HepG2 (cell line): ENCODE measurements at regions not wholly inside any gene's neighbourhood (a gene's known extent, or its start where the extent isn't known, plus 50 kb on each side); places are given as distances from the start of the nearest gene placed in this dataset.

Experiments
- ATAC-seq: fragments of 200-7000 bp; cut with Tn5 transposase; 3 replicates; pipeline ENCODE4 v1.9.1; 2020; ENCODE audit warnings: mild to moderate bottlenecking, moderate library complexity
- BruUV-seq: library from RNA; stranded (reverse); fragments of 400-500 nt; replicated peaks from 2 replicates; lab custom pipeline; 2021; lab: Mats Ljungman, UMichigan
- CTCF ChIA-PET: fragments of 300-600 bp; formaldehyde crosslinking; extraction: SDS; loops from one replicate; lab custom pipeline; 2021; ENCODE audit warnings: low total read pairs, inconsistent platforms, low intra/inter-chr PET ratio; lab: Yijun Ruan, JAX
- POLR2A ChIA-PET: fragments of 350-600 bp; sonication (Branson Sonifier 250); formaldehyde crosslinking; loops from one replicate; lab custom pipeline; 2020; ENCODE audit warnings: antibody characterized with exemption, inconsistent platforms; lab: Yijun Ruan, JAX
- DNase-seq: peaks from one replicate; pipeline ENCODE4 v3.0.0-alpha.2; 2015; ENCODE audit warnings: low spot score
- FAIRE-seq: peaks from 3 replicates; lab custom pipeline; 2011; peaks lifted over from hg19 to GRCh38; lab: Jason Lieb, UNC
- H2AFZ ChIP-seq: one replicate; pipeline ENCODE4 v1.6.1; 2011; ENCODE audit warnings: low read length, inconsistent platforms
- H3K27ac ChIP-seq: fragments of 300-600 bp; 3 replicates; pipeline ENCODE4 v1.8.0; 2011; ENCODE audit warnings: mixed run types, mild to moderate bottlenecking, mixed read lengths, low read length, inconsistent platforms; ENCODE audit not compliant: insufficient read depth; ENCODE audit errors: extremely low read length
- H3K27me3 ChIP-seq, 2 experiments: fragments of 200-600 bp in 1 of 2; 2 replicates in 1 of 2; 3 replicates in 1 of 2; pipeline versions ENCODE4 v1.6.0 to v1.8.0; 2011; ENCODE audit warnings: low read length in 2 of 2, mild to moderate bottlenecking in 2 of 2, moderate library complexity in 2 of 2, inconsistent platforms in 1 of 2; ENCODE audit not compliant: insufficient read depth in 2 of 2, control insufficient read depth in 1 of 2
- H3K36me3 ChIP-seq, 2 experiments: fragments of 200-600 bp in 1 of 2; replicated peaks in 1 of 2; 2 replicates in 1 of 2; 3 replicates in 1 of 2; pipeline versions ENCODE4 v1.5.1 to v1.8.0; 2011; ENCODE audit warnings: low read length in 2 of 2, inconsistent platforms in 1 of 2; ENCODE audit not compliant: insufficient read depth in 2 of 2, control insufficient read depth in 1 of 2
- H3K4me1 ChIP-seq: 2 replicates; pipeline ENCODE4 v1.5.1; 2012; ENCODE audit warnings: low read length, inconsistent platforms; ENCODE audit not compliant: insufficient read depth
- H3K4me2 ChIP-seq: 2 replicates; pipeline ENCODE4 v1.6.0; 2011; ENCODE audit warnings: low read depth, low read length, inconsistent platforms
- H3K4me3 ChIP-seq, 3 experiments: fragments of 200-600 bp in 1 of 3; sonication (generic), shearing (Covaris generic) in 1 of 3; replicated peaks in 1 of 3; 2 replicates each; pipeline ENCODE4 v1.5.1; 2011 to 2016; ENCODE audit warnings: low read length in 3 of 3, inconsistent platforms in 2 of 3, low read depth in 2 of 3, mild to moderate bottlenecking in 2 of 3, control low read depth in 1 of 3, mixed read lengths in 1 of 3; ENCODE audit not compliant: insufficient read depth in 1 of 3
- H3K79me2 ChIP-seq: one replicate; pipeline ENCODE4 v1.6.1; 2011; ENCODE audit warnings: low read length, inconsistent platforms; ENCODE audit not compliant: insufficient read depth
- H3K9ac ChIP-seq: 2 replicates; pipeline ENCODE4 v1.6.0; 2011; ENCODE audit warnings: mild to moderate bottlenecking, low read depth, low read length, inconsistent platforms; ENCODE audit not compliant: insufficient read depth
- H3K9me3 ChIP-seq: 2 replicates; pipeline ENCODE4 v1.5.1; 2012; ENCODE audit warnings: mild to moderate bottlenecking, low read length
- H4K20me1 ChIP-seq: 2 replicates; pipeline ENCODE4 v1.6.0; 2011; ENCODE audit warnings: inconsistent platforms, mild to moderate bottlenecking, low read length, moderate library complexity; ENCODE audit not compliant: insufficient read depth
- ADNP ChIP-seq: sonication (generic); formaldehyde crosslinking; IDR thresholded peaks from 2 replicates; pipeline ENCODE4 v1.4.0; 2020; ENCODE audit warnings: missing genetic modification reagents
- FOXC1 ChIP-seq: sonication (generic); formaldehyde crosslinking; IDR thresholded peaks from 2 replicates; pipeline ENCODE4 v1.8.0; 2022; ENCODE audit warnings: mild to moderate bottlenecking, missing genetic modification reagents, borderline replicate concordance
- HNRNPL ChIP-seq: fragments of 200-400 bp; formaldehyde crosslinking; IDR thresholded peaks from 2 replicates; pipeline ENCODE4 v1.6.1; 2017; ENCODE audit warnings: mild to moderate bottlenecking, low read depth, low read length
- MAFK ChIP-seq, 2 experiments: IDR thresholded peaks in 1 of 2; conservative IDR thresholded peaks in 1 of 2; 2 replicates each; pipeline ENCODE4 v1.6.1; 2011; ENCODE audit warnings: improper control_type of control experiment in 2 of 2, low read length in 2 of 2
- MYNN ChIP-seq: sonication (generic); formaldehyde crosslinking; IDR thresholded peaks from 2 replicates; pipeline ENCODE4 v1.4.0; 2020; ENCODE audit warnings: mild to moderate bottlenecking, low read depth, missing genetic modification reagents
- RFX5 ChIP-seq: IDR thresholded peaks from 2 replicates; pipeline ENCODE4 v1.6.1; 2011; ENCODE audit warnings: low read depth, low read length, improper control_type of control experiment
- ZNF124 ChIP-seq: sonication (generic); formaldehyde crosslinking; IDR thresholded peaks from 2 replicates; pipeline ENCODE4 v1.4.0; 2020; ENCODE audit warnings: missing genetic modification reagents
- ZNF24 ChIP-seq: fragments of 450-650 bp; IDR thresholded peaks from 2 replicates; pipeline ENCODE4 v1.6.1; 2017; ENCODE audit warnings: antibody characterized with exemption, mild to moderate bottlenecking
- ZNF260 ChIP-seq: sonication (generic); formaldehyde crosslinking; IDR thresholded peaks from 2 replicates; pipeline ENCODE4 v1.4.0; 2020; ENCODE audit warnings: missing genetic modification reagents, low read depth, mild to moderate bottlenecking, borderline replicate concordance
- ZNF431 ChIP-seq: sonication (generic); formaldehyde crosslinking; IDR thresholded peaks from 2 replicates; pipeline ENCODE4 v1.9.0; 2022; ENCODE audit warnings: missing genetic modification reagents, low read depth, mild to moderate bottlenecking, borderline replicate concordance
- ZNF570 ChIP-seq: sonication (generic); formaldehyde crosslinking; IDR thresholded peaks from 2 replicates; pipeline ENCODE4 v1.4.0; 2020; ENCODE audit warnings: mild to moderate bottlenecking, missing genetic modification reagents, borderline replicate concordance
- ZSCAN9 ChIP-seq: IDR thresholded peaks from 2 replicates; pipeline ENCODE4 v1.6.1; 2016; ENCODE audit warnings: borderline replicate concordance
- WGBS: methylation state at CpG from one replicate; pipeline ENCODE4 v1.1.6; 2017; ENCODE audit warnings: low lambda C conversion rate; 5-methylcytosine and 5-hydroxymethylcytosine counted together
- in situ Hi-C: cut with HindIII; loops from 2 replicates; pipeline ENCODE4 v1.10.0; 2017; ENCODE audit warnings: low pct_unique_long_range_greater_than_20kb; ENCODE audit not compliant: extremely low pct_ligation_motif_present
- intact Hi-C: fragments of 100-400 bp; cut with micrococcal nuclease; formaldehyde crosslinking; loops from one replicate; pipeline ENCODE4 v1.10.0; 2022; ENCODE audit not compliant: unreplicated experiment

DNA sequence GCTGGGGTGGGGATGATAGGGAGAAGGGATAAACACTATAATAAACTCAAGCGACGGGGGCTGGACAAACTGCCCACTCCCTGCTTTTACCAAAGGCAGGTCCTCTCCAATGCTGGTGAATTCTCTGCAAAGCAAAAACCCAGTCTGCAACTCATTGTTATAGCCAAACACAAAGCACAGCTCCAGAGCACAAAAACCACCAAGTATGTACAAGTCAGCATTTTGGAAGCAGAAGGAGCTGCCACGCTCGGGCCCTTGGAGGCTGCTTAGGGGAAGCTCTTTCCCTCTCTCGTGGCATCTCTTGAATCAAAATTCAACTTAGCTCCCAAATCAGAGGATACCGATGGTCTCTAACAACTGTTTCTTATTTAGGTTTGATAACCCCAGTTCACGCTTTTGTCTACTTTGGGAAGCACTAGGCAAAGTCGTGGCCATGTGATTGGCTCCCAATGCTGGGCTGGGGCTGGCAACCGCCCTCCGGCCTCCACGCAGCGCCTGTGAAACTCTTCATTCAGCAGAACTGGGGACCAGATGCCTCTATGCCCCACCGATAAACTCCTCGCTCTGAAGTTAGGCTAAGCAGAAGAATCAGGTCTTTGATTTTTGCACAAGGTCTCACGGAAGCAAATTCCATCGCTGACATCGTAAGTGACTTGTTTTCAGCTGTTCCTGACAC is 158.5 kb upstream of the FOXN3 start:
- ATAC-seq = no peak
- ChIA-PET CTCF (no interaction called here), POLR2A (no interaction called here)
- peaks cover 0 to 1% of the 10 kb centered on the region in 2 experiments; a peak in 2 of 5 replicates for H3K36me3 ChIP-seq
- no peak overlapping the region for H3K4me2 ChIP-seq
- no peak overlapping the region for H3K4me3 ChIP-seq
- no peaks in the 10 kb centered on the region for H3K27me3 ChIP-seq
- H4K20me1 ChIP-seq = no peaks in the 10 kb centered on the region
- WGBS = 99% methylated on average over 17 of the region's 17 CpGs
- in situ Hi-C loops (no loop called here), intact Hi-C loops (no loop called here)
- DNase-seq = no peak
- H3K4me1 ChIP-seq = peaks cover 6% of the 10 kb centered on the region; the same call in 1 of the 2 replicates
- FAIRE-seq = no peak
- H2AFZ ChIP-seq = no peak overlapping the region
- TF ChIP-seq MAFK (conservative IDR thresholded peaks at IDR 0.05 in 1 of 2, IDR thresholded peaks at IDR 0.05 in 1 of 2; ENCODE audit: low read length in 2 of 2) (0 out of 4 replicates have a peak, but pooled peaks of 1 of the 2 experiments have one; percentile 9), MYNN (CRISPR knock-in tag) (no peak)
- no peak overlapping the region for H3K27ac ChIP-seq
- BruUV-seq = no TSS peak
- H3K9ac ChIP-seq = no peak overlapping the region
- H3K9me3 ChIP-seq = no peaks in the 10 kb centered on the region
- peaks cover 4% of the 10 kb centered on the region for H3K79me2 ChIP-seq

- no peak for ATAC-seq
- in situ Hi-C loops = no loop called here
- H3K79me2 ChIP-seq = peaks cover 4% of the 10 kb centered on the region
- H3K36me3 ChIP-seq = peaks cover 0 to 1% of the 10 kb centered on the region in 2 experiments; a peak in 2 of 5 replicates
- no peak overlapping the region for H3K4me3 ChIP-seq
- H3K27ac ChIP-seq = no peak overlapping the region
- no peak for FAIRE-seq
- WGBS = 99% methylated on average over 4 of the region's 4 CpGs
- ChIA-PET POLR2A (no interaction called here), CTCF (no interaction called here)
- peaks cover 6% of the 10 kb centered on the region; the same call in 1 of the 2 replicates for H3K4me1 ChIP-seq
- no TSS peak for BruUV-seq
- H4K20me1 ChIP-seq = no peaks in the 10 kb centered on the region
- H2AFZ ChIP-seq = no peak overlapping the region
- no peak overlapping the region for H3K9ac ChIP-seq
- no peaks in the 10 kb centered on the region for H3K27me3 ChIP-seq
- H3K9me3 ChIP-seq = no peaks in the 10 kb centered on the region
- no peak overlapping the region for H3K4me2 ChIP-seq
- intact Hi-C loops = no loop called here
- DNase-seq = no peak
- TF ChIP-seq ADNP (no peak), ZNF570 (CRISPR knock-in tag) (no peak), ZNF24 (no peak), RFX5 (no peak), FOXC1 (no peak), HNRNPL (no peak), ZNF260 (CRISPR knock-in tag) (no peak), ZSCAN9 (no peak), ZNF124 (no peak), ZNF431 (CRISPR knock-in tag) (no peak)
Measured at GRCh38 chr14:89574420-89574819, 157.4 kb upstream of the FOXN3 start.
